ENCODE measurements at regions not wholly inside any gene's neighbourhood (a gene's known extent, or its start where the extent isn't known, plus 50 kb on each side); places are given as distances from the start of the nearest gene placed in this dataset.
"Not testable (repeated sequence)": the region's sequence is repeated elsewhere in the genome, so short reads cannot be mapped to it uniquely, and the experiment has no call there.

DNA sequence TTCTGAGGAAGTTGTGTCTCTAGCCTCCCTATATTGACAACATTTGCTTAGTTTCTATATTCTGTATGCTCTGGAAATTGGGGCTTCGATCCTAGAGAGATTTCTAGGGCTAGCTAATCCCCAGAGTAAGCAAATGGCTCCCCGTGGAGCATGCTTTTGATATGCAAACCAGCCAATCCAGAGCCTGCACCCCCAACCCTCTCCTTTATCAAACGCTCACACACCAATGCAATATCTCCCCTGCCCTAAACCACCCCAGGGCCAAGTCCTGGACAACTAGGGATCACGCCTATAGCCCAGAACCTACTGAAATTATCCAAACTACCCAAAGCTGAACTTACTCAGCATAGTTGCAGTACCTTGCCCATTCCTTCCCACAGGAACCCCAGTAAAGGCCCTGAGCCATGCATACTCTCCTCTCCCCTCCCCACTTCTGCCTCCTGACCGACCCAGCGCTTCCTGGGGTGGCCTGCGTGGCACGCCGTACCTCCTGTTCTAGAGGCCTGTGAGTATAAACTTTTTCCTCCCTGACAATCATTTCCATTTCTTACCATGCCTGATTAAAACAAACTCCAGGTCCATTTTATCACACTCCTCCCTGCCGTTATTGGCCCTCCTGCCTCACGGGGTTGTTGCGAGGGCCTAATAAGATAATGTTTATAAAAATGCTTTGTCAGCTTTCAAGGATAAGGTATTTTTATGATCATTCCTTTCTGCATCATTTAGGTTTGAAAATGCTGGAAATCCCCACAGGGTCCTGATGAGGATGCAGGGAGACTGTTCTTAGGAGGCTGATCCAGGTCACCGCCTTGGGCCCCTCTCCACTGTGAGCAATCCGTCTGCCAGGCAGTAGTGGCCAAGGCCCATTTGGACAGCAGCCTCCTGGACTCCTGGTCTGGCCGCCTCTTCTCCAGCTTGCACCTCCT, 102.7 kb downstream of the TENT5C start:
- no peak for DNase-seq

DNA sequence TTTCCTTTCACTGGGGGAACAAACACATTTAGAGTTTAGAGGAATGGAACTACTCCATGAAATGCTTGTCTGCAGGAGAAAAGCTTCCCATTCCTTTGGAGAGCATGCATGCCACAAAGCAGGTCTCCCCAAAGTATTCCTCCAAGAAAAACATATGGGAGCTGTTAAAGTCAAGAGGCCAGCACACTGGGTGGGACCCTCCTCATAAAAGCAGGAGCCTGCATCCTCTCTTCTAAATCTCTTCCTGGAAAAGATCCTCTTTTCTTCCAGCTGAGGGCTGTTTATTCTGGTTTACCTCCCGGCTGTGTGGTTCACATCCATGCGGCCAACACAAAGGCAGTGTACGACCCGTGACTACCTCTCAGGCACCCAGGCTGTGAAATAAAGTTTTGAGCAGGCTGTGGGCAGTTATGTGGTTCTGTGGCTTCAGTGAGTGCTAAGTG, 103.4 kb downstream of the TENT5C start:
- DNase-seq = no peak

DNA sequence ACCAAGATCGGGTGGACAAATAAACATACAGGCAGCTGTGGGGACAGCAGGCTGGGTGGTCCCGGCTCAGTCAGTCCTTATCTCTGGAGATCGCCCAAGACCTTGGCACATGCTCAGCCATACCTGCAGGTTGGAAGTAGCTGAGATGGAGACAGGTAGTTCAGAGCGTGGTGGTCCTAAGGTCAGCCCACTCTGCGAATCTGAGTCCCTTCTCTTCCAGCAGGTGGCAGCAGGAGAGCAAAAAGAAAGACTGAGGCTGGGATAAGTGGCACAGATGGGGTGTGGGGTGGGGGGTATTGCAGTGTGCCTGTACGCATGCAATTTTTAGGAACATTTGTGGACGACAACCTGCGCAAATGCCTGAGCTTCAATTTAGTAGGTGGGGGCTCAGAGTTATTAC, 104.9 kb downstream of the TENT5C start:
- no peak for DNase-seq

DNA sequence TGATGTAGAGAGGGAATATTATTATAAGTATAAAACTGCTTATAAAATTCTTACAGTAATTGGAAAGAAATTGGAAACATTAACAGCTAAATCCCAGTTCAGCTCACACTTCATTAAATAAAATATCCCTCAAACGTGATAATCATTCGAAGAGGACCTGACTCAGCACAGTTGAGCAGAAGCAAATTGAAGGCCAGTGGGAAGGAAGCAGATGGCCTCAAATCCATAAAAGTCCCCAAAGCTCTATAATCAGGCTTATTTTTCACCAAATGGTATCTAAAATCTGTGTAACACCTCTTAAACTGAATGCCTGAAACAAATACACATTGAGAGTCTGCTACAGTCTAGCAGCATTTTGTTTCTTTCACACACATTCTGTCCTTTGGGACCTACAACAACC, 106.8 kb downstream of the TENT5C start:
- no peak for DNase-seq

DNA sequence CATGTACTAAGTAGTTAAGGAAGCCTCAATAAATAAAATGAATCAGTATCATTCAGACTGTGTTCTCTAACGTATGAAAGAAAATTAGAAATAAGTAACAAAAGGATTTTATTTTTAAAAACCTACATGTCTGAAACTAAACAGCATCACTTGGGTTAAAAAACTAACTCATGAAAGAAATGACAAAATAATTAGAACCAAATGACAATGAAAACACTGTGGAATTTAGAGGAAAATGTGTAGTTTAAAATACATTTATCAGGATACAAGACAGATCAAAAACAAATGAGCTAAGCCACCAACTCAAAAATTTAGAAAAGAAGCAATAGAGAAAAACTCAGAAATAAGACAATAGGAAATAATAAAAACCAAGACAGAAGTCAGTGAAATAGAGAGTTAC, 108.7 kb downstream of the TENT5C start:
- DNase-seq = no peak

DNA sequence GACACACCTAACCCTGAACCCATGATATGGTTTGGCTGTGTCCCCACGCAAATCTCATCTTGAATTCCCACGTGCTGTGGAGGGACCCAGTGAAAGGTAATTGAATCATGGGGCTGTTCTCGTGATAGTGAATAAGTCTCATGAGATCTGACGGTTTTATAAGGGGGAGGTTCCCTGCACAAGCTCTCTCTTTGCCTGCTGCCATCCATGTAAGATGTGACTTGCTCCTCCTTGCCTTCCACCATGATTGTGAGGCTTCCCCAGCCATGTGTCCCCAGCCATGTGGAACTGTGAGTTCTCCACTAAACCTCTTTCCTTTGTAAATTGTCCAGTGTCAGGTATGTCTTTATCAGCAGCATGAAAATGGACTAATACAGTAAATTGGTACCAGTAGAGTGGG, 110.2 kb downstream of the TENT5C start:
- DNase-seq = not testable (repeated sequence)

DNA sequence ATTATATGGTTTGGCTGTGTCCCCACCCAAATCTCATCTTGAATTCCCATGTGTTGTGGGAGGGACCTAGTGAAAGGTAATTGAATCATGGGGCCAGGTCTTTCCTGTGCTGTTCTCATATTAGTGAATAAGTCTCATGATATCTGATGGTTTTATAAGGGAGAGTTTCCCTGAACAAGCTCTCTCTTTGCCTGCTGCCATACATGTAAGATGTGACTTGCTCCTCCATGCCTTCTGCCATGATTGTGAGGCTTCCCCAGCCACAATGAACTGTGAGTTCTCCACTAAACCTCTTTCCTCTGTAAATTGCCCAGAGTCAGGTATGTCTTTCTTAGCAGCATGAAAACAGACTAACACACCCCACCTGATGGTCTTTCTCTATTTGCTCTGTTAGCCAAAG, 112.1 kb downstream of the TENT5C start:
- DNase-seq = not testable (repeated sequence)

DNA sequence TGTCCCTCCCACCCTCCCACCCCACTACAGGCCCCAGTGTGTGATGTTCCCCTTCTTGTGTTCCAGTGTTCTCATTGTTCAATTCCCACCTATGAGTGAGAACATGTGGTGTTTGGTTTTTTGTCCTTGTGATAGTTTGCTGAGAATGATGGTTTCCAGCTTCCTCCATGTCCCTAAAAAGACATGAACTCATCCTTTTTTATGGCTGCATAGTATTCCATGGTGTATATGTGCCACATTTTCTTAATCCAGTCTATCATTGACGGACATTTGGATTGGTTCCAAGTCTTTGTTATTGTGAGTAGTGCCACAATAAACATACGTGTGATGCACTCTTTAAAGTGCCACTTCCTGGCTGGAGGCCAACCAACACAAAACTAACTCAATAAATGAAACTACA, 112.7 kb downstream of the TENT5C start:
- not testable (repeated sequence) for DNase-seq

DNA sequence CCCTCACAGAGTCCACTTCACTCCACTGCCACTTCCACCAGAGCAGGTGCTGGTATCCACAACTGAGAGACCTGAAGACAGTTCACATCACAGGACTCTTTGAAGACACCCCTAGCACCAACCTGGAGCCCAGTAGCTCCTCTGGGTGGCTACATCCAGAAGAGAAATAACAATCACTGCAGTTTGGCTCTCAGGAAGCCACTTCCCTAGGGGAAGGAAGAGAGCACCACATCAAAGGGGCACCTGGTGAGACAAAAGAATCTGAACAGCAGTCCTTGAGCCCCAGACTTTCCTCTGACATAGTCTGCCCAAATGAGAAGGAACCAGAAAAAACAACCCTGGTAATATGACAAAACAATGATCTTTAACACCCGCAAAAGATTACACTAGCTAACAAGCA, 113.2 kb downstream of the TENT5C start:
- DNase-seq = no peak

DNA sequence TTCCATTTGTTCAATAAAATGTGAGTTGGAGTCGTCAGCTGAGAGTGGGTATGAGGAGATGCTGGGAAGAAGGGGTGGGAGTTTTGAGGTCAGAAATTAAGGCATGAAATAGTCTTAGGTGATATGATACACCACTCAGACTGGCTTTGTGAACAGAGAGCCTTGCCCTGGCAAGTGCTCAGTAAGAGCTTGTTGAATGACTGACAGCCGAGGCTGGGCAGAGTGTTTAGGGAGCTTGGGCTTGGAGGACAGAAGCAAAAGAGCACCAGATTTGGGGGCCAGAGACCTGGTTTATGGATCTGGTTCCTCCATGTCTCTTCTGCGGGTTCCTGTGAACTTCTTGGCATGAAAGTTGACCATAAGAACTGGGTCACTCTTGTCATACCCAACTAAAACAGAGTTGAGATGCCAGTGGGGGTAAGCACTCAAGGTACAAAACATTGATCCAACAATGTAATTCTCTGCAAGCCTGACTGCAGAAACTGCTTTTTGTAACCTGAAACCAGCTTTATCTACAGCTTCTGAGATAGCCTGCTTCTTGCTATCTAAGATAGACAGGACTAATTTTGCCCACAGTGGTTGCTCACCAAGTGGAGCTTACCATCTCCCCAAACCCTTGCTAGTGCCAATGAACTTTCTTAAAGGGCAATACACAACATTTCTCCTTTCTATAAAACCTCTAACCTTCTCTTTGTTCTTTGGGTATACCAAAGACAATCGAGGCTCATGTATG, 126.4 kb downstream of the TENT5C start:
- DNase-seq = no peak

DNA sequence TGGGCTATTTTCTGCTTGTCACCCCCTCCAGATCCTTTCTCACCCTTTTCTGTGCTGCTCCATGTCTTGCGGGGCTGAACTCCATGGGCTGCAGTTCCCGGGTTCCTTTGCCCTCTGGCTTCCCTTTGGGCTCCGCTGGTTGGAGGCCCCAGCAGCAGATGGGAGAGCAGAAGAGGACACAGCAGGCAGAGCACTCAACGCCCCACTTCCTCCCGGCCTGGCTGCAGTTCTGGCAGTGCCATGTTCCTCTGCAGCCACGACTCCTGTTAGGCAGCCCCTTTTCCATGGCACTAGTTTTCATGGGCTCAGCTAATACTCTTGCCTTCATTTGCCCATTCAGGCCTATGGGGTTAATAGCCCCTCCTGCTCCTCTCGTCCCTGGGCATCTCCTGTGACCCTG, 127.1 kb downstream of the TENT5C start:
- DNase-seq = no peak

DNA sequence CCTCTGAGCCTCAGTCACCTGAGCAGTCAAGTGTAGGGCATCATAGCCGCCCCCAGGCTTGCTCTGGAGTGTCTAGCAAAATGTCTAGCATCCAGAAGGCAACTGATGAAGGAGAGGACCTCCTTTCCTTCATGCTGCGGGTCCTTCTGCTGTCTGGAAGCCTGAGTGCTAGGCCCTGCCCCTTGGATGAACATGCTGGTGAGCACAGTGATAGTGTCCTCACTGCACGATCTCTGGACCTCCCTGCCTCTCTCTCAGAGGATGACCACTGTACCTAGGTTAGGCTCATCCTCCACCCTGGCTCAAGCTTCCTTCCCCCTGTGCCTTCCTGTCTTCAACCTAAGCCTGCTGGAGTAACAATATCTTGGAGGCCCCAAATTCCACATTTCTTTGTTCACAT, 128.6 kb downstream of the TENT5C start:
- no peak for DNase-seq

DNA sequence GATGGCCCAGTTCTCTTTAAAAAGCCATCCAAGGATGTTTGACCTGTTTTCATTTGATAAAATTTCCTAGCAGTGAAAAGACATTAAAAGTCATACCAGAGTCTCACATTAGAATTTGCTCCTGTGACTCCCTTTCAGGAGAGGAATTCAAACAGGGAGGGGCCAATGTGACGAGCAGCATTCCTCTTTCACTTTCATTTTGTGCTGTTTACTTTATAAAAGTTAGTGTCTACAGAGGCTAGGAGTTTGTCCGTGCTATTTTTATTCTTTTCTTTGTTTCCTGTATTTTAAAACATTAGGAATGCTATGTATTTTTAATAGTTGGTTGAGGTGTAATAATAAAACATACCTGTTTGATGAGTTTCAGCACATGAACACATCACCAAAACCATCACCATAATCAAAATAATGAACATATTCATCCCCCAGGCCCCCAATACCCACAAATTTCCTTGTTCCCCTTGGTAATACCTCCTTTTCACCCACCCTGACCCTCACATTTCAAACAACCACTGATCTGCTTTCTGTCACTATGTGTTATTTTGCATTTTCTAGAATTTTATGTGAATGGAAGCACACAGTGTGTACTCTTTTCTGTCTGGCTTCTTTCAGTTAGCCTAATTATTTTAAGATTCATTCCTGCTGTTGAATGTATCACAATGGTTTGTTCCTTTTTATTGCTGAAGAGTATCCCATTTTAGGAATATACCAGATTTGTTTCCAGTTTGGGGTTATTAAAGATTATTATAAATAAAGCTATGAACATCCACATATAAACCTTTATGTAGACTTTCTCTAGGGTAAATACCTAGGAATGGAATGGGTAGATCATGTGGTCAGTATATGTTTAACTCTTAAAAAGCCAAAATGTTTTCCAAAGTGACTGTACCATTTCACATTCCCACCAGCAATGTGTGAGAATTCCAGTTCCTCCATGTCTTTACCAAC, 129.5 kb downstream of the TENT5C start:
- DNase-seq = peak; percentile 14

DNA sequence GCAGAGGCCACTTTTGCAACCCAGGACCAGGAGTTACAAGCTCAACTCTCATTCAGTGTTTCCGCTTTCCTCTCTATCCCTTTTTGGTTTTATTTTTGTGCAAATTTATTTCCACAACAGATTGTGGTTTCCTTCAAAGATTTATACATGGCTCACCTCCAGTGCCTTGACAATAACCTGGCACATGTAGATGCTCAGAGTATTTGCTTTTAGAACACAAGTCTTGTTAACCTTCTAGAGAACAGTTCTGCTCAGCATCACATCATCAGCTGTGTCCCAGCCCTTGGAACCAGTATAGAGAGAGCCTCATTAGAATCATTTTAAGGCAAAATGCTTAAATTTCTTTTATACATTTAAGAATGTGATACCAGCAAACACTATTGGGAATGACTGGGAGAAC, 133.7 kb downstream of the TENT5C start:
- no peak for DNase-seq

DNA sequence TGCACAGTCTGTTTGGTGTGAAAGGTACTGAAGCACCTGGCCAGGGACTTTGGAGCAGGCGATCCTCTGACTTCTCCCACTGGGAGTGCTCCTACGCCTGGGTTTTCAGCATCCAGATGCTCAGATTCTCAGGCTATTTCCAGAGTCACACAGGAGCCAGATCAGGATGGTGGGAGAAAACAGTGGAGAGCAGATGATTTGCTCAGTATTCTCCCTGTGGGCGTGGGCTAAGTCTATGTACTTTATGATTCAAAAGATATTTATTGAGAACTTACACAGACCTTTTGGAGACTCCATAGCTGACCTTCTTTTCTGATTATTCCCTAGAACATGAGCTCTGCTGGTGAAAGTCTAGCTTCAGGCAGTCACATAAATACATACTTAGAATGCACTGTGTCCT, 134.6 kb downstream of the TENT5C start:
- DNase-seq = no peak

DNA sequence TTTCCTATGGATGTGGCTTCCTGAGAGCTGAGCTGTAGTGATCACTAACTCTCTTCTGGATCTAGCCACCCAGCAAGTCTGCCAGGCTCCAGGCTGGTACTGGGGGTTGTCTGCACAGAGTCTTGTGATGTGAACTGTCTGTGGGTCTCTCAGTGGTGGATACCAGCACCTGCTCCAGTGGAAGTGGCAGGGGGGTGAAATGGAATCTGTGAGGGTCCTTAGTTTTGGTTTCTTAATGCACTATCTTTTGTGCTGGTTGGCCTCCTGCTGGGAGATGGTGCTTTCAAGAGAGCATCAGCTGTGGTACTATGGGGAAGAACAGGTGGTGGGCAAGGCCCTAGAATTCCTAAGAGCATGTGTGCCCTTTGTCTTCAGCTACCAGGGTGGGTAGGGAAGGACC, 140.7 kb downstream of the TENT5C start:
- not testable (repeated sequence) for DNase-seq

DNA sequence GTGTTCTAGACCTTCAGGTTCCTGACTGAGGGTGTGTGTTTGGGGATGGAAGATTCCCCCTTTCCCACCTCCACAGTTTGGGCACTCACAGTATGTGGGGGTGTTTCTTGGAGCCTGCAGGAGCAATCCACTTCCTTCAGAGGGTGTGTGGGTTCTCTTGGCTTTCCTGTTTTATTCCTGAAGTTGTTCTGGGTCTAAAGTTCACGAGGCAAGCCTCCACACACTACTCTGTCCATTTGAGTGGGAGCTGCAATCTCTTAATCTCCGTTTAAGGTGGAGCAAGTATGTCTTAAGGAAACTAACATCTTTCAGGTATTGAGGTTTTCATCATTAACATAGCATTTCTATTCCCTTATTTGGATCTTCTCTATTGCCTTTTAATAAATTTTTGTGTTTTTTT, 141.8 kb downstream of the TENT5C start:
- DNase-seq = no peak

DNA sequence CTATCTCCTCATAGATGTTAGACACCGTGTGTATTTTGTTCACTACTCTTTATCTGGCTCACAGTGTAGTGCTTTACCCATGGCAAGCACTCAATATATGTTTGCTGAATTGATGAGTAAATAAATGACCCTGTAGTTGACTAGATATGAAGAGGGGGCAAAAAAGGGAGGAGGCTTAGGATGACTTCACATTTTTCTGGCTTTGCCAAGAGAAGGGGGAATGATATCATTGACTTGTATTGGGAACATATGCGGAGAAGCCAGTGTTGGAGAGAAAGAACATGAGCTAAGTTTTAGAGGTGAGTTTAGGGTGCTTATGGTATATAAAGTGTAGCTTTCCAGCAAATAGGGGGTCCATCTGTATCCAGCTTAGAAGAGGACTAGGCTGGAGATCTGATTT, 145.5 kb downstream of the TENT5C start:
- DNase-seq = no peak

DNA sequence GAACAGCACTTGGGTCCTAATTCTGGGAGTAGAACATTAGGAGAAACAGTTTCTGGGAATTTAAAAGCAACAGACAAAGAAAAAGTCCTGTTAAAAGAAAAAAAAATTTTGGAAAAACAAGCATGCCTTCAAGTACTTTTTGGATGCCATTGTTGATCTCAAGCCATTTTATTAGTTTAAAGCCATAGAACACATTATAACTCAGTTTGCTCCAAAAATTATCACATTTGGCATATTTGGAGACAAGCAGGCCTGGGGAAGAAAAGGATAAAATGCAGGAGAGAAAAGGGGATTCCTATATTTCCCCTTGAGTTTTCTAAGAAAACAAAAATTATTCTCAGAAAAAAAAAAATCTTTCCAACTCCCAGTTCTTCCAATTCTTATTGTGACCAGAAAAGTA, 146.8 kb downstream of the TENT5C start:
- no peak for DNase-seq

DNA sequence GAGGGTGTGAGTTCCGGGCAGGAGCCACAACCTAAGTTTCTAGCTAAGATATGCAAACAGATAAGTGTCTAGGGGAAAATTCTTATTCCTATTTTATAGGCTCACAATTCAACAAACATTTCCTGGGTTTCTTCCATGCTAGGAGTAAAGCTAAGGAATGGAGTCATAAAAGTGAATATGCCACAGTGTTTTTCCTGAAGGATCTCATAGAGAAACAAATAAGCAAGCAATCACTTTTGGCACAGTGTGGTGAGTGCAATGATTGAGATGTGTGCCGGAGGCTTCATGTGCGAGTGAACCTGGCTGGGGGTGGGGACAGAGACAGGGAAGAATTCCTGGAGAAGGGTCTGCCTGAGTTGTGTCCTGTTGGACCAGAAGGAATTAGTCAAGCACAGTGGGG, 147.4 kb downstream of the TENT5C start:
- DNase-seq = no peak

DNA sequence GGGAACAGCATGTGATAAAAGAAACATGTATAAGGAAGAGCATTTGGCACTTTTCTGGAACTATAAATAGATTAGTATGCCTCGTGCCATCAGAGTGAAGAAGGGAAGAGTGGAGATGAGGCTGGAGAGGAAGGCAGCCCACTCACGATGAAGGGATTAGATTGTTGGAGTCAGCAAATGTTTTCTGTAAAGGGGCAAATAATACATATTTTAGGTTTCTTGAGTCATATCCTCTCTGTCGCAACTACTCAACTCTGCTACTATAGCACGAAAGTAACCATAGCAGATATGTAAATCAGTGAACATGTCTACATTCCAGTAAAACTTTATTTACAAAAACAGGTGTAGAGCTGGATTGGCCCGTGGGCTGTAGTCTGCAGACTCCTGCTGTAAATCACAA, 147.8 kb downstream of the TENT5C start:
- no peak for DNase-seq

DNA sequence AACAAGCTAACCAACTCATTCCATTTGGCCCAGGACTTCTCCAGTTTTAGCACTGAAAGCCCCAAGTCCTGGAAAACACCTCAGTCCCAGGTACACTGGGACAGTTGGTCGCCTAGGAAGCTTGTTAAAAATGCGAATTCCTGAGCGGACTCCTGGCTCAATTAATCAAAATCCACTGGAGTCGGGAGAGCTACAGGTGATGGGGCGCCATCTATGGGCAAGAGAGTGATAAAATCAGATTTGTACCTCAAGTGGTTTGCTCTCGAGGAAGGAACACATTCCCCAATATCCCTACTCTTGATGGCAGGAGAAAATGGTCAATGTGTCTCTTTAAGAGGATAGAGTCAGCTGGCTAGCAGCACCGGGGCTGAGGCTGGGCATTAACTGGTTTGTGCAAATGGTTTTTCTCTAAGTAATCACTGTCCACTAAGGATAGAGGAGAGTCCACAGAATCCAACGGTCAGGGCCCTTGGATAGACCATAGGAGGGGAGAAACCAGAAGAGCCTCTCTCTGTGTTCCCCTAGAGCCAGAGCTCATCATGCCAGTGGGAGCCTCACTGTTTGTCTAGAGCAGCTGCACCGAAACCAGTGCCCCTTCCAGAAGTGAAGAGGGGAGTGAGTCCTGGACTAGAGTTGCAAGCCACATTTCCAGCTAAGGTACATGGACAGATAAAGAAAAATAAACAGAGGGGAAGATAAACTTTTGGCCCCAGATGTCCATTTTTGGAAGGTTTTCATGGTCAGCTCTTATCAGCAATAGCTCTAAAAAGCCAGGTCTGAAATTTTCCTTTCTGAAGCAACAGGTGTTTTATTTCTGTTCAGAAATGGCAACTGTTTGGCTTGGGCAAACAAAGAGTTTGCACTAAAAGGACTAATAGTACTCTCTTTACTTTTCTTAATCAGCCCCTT, 148.5 kb downstream of the TENT5C start:
- DNase-seq = peak; percentile 16

Data from CD4-positive, alpha-beta T cell treated with Interferon gamma for 1 hour (primary cell).